IMR-90 (cell line): ENCODE measurements at regions not wholly inside any gene's neighbourhood (a gene's known extent, or its start where the extent isn't known, plus 50 kb on each side); places are given as distances from the start of the nearest gene placed in this dataset.

Source experiments
- ATAC-seq: fragments of 200-7000 bp; cut with Tn5 transposase; 2 replicates; pipeline ENCODE4 v1.9.1; 2020; ENCODE audit warnings: low read depth, mild to moderate bottlenecking, moderate library complexity
- BruUV-seq: library from RNA; stranded (reverse); fragments of 400-500 nt; replicated peaks from 2 replicates; lab custom pipeline; 2021; lab: Mats Ljungman, UMichigan
- CTCF ChIA-PET: fragments of 300-600 bp; formaldehyde crosslinking; extraction: SDS; loops from one replicate; lab custom pipeline; 2021; ENCODE audit warnings: antibody characterized with exemption; lab: Yijun Ruan, JAX
- POLR2A ChIA-PET: fragments of 300-600 bp; sonication (Branson Sonifier 250); formaldehyde crosslinking; loops from one replicate; lab custom pipeline; 2022; ENCODE audit warnings: antibody characterized with exemption; ENCODE audit not compliant: unreplicated experiment; lab: Charles Lee
- DNase-seq: peaks from one replicate; pipeline ENCODE4 v3.0.0; 2013
- H2AFZ ChIP-seq: replicated peaks from 2 replicates; pipeline ENCODE3; 2013; ENCODE audit warnings: low read length, mild to moderate bottlenecking; ENCODE audit not compliant: poor library complexity
- H2AK5ac ChIP-seq: 2 replicates; pipeline ENCODE4 v1.6.1; 2013; ENCODE audit warnings: low read depth, low read length, inconsistent platforms
- H2AK9ac ChIP-seq: replicated peaks from 2 replicates; pipeline ENCODE3; 2013; ENCODE audit warnings: mild to moderate bottlenecking, low read depth, low read length, moderate library complexity; ENCODE audit not compliant: poor library complexity
- H2BK120ac ChIP-seq: 2 replicates; pipeline ENCODE4 v1.6.1; 2013; ENCODE audit warnings: low read depth, low read length, inconsistent platforms
- H2BK15ac ChIP-seq: 3 replicates; pipeline ENCODE4 v1.6.1; 2013; ENCODE audit warnings: low read depth, low read length, inconsistent platforms
- H2BK20ac ChIP-seq: 2 replicates; pipeline ENCODE4 v1.6.1; 2013; ENCODE audit warnings: low read depth, mild to moderate bottlenecking, inconsistent platforms, low read length, moderate library complexity
- H2BK5ac ChIP-seq: 2 replicates; pipeline ENCODE4 v1.6.1; 2013; ENCODE audit warnings: mild to moderate bottlenecking, low read depth, low read length, inconsistent platforms; ENCODE audit not compliant: poor library complexity, severe bottlenecking
- H3K14ac ChIP-seq: replicated peaks from 2 replicates; pipeline ENCODE4 v1.6.1; 2013; ENCODE audit warnings: low read depth, low read length, inconsistent platforms
- H3K18ac ChIP-seq: 2 replicates; pipeline ENCODE4 v1.6.1; 2013; ENCODE audit warnings: low read depth, low read length, control low read depth
- H3K23ac ChIP-seq: 2 replicates; pipeline ENCODE4 v1.6.1; 2013; ENCODE audit warnings: low read depth, low read length, inconsistent platforms
- H3K27ac ChIP-seq: 2 replicates; pipeline ENCODE4 v1.5.1; 2013; ENCODE audit warnings: mild to moderate bottlenecking, control low read depth, low read length; ENCODE audit not compliant: insufficient read depth
- H3K27me3 ChIP-seq: 2 replicates; pipeline ENCODE4 v1.6.1; 2013; ENCODE audit warnings: low read length; ENCODE audit not compliant: control insufficient read depth, insufficient read depth
- H3K36me3 ChIP-seq: 2 replicates; pipeline ENCODE4 v1.6.1; 2013; ENCODE audit warnings: low read length, mixed read lengths; ENCODE audit not compliant: control insufficient read depth, insufficient read depth
- H3K4ac ChIP-seq: 2 replicates; pipeline ENCODE4 v1.6.1; 2013; ENCODE audit warnings: low read depth, low read length, inconsistent platforms
- H3K4me1 ChIP-seq: 2 replicates; pipeline ENCODE4 v1.6.1; 2013; ENCODE audit warnings: low read length, mixed read lengths; ENCODE audit not compliant: control insufficient read depth, insufficient read depth
- H3K4me2 ChIP-seq: 2 replicates; pipeline ENCODE4 v1.6.1; 2013; ENCODE audit warnings: low read depth, mild to moderate bottlenecking, control low read depth, low read length, moderate library complexity
- H3K4me3 ChIP-seq: 2 replicates; pipeline ENCODE4 v1.5.1; 2013; ENCODE audit warnings: low read depth, mild to moderate bottlenecking, control low read depth, low read length, moderate library complexity; ENCODE audit not compliant: insufficient read depth
- H3K56ac ChIP-seq: 2 replicates; pipeline ENCODE4 v1.6.1; 2013; ENCODE audit warnings: low read length, inconsistent platforms; ENCODE audit not compliant: insufficient read depth; ENCODE audit errors: extremely low read depth
- H3K79me1 ChIP-seq, 2 experiments: 2 replicates each; pipeline ENCODE4 v1.6.1; 2013; ENCODE audit warnings: low read length in 2 of 2, inconsistent platforms in 1 of 2, low read depth in 1 of 2
- H3K9ac ChIP-seq: 2 replicates; pipeline ENCODE4 v1.6.1; 2013; ENCODE audit warnings: low read depth, low read length, control low read depth
- H3K9me1 ChIP-seq: 2 replicates; pipeline ENCODE4 v1.6.1; 2013; ENCODE audit warnings: low read length, inconsistent platforms; ENCODE audit not compliant: insufficient read depth
- H3K9me3 ChIP-seq: 2 replicates; pipeline ENCODE4 v1.6.1; 2013; ENCODE audit warnings: low read length; ENCODE audit not compliant: control insufficient read depth, insufficient read depth
- H4K20me1 ChIP-seq: 2 replicates; pipeline ENCODE4 v1.6.1; 2013; ENCODE audit warnings: low read length, inconsistent platforms; ENCODE audit not compliant: insufficient read depth
- H4K5ac ChIP-seq: 2 replicates; pipeline ENCODE4 v1.6.1; 2013; ENCODE audit warnings: mild to moderate bottlenecking, low read depth, low read length, control low read depth
- H4K8ac ChIP-seq, 2 experiments: 2 replicates each; pipeline ENCODE4 v1.6.1; 2013; ENCODE audit warnings: low read depth in 2 of 2, low read length in 2 of 2, control low read depth in 1 of 2, inconsistent platforms in 1 of 2
- H4K91ac ChIP-seq: 2 replicates; pipeline ENCODE4 v1.6.1; 2013; ENCODE audit warnings: low read depth, low read length, inconsistent platforms; ENCODE audit not compliant: insufficient read depth
- BHLHE40 ChIP-seq: fragments of 150-350 bp; IDR thresholded peaks from 2 replicates; pipeline ENCODE4 v1.6.1; 2016; ENCODE audit warnings: mild to moderate bottlenecking, low read depth, low read length
- CEBPB ChIP-seq: IDR thresholded peaks from 2 replicates; pipeline ENCODE4 v1.6.1; 2012; ENCODE audit warnings: low read depth, low read length, improper control_type of control experiment
- CTCF ChIP-seq: conservative IDR thresholded peaks from 2 replicates; pipeline ENCODE4 v1.5.1; 2012; ENCODE audit warnings: mild to moderate bottlenecking, low read depth, low read length, improper control_type of control experiment
- ELK1 ChIP-seq: fragments of 150-350 bp; IDR thresholded peaks from 2 replicates; pipeline ENCODE4 v1.6.1; 2016; ENCODE audit warnings: low read depth, mild to moderate bottlenecking, low read length, moderate library complexity, borderline replicate concordance
- FOS ChIP-seq: fragments of 150-350 bp; IDR thresholded peaks from 2 replicates; pipeline ENCODE4 v1.6.1; 2016; ENCODE audit warnings: low read depth, low read length
- MAFK ChIP-seq: IDR thresholded peaks from 2 replicates; pipeline ENCODE4 v1.6.1; 2012; ENCODE audit warnings: low read depth, low read length, improper control_type of control experiment
- NFE2L2 ChIP-seq: fragments of 150-350 bp; IDR thresholded peaks from 2 replicates; pipeline ENCODE4 v1.6.1; 2016; ENCODE audit warnings: low read depth, mild to moderate bottlenecking, low read length
- RAD21 ChIP-seq: IDR thresholded peaks from 2 replicates; pipeline ENCODE4 v1.6.1; 2012; ENCODE audit warnings: low read length, improper control_type of control experiment
- RFX5 ChIP-seq: IDR thresholded peaks from 2 replicates; pipeline ENCODE4 v1.8.0; 2012; ENCODE audit warnings: low read depth, mild to moderate bottlenecking, low read length, moderate library complexity
- dilution Hi-C: fragments of 300-500 bp; cut with HindIII; formaldehyde crosslinking; loops from one replicate; pipeline ENCODE4 v1.14.3; 2018; ENCODE audit warnings: low sequenced_read_pairs; ENCODE audit not compliant: unreplicated experiment
- in situ Hi-C: fragments of 300-500 bp; cut with MboI; formaldehyde crosslinking; loops from 3 replicates; pipeline ENCODE4 v1.14.3; 2019; ENCODE audit warnings: low sequenced_read_pairs, inconsistent platforms, mixed read lengths
- intact Hi-C: fragments of 100-400 bp; cut with micrococcal nuclease; formaldehyde crosslinking; loops from 2 replicates; pipeline ENCODE4 v1.10.0; 2022

GRCh38 chr3:17850448-17850847 lies 108.0 kb upstream of the TBC1D5 start:
- no peak for DNase-seq

More at GRCh38 chr3:17850448-17850847, 108.0 kb upstream of the TBC1D5 start:
- H2BK5ac ChIP-seq: no peak overlapping the region
- intact Hi-C loops: loop anchor here (10.0 kb wide), 1 partner anchor 534 kb away; no protein-coding TSS in a partner anchor
- H3K27ac ChIP-seq: no peak overlapping the region
- POLR2A ChIA-PET: no interaction called here
- H2BK120ac ChIP-seq: no peak overlapping the region
- no peak overlapping the region for H2AK5ac ChIP-seq
- no peak overlapping the region for H3K56ac ChIP-seq
- H2AFZ ChIP-seq: no peak overlapping the region
- no peak overlapping the region for H3K4me2 ChIP-seq
- no peak for TF ChIP-seq MAFK
- TF ChIP-seq NFE2L2: no peak
- TF ChIP-seq CTCF: no peak
- TF ChIP-seq CEBPB: no peak
- no peak for TF ChIP-seq BHLHE40
- TF ChIP-seq ELK1: no peak
- no peak for TF ChIP-seq RAD21
- TF ChIP-seq FOS: no peak
- no peak for TF ChIP-seq RFX5
- H2BK20ac ChIP-seq: no peak overlapping the region
- H4K20me1 ChIP-seq: no peaks in the 10 kb centered on the region
- H2BK15ac ChIP-seq: no peak overlapping the region
- no peaks in the 10 kb centered on the region for H3K79me1 ChIP-seq
- H4K5ac ChIP-seq: no peak overlapping the region
- H3K4ac ChIP-seq: no peak overlapping the region
- H4K8ac ChIP-seq: no peak overlapping the region
- no peaks in the 10 kb centered on the region for H3K4me1 ChIP-seq
- no peak overlapping the region for H3K4me3 ChIP-seq
- CTCF ChIA-PET: no interaction called here
- no peak overlapping the region for H2AK9ac ChIP-seq
- H3K14ac ChIP-seq: no peak overlapping the region
- dilution Hi-C loops: no loop called here
- no peak for ATAC-seq
- no peaks in the 10 kb centered on the region for H3K27me3 ChIP-seq
- no peak overlapping the region for H3K9ac ChIP-seq
- no peaks in the 10 kb centered on the region for H3K36me3 ChIP-seq
- H3K9me1 ChIP-seq: no peaks in the 10 kb centered on the region
- H3K18ac ChIP-seq: no peak overlapping the region
- no peak overlapping the region for H3K23ac ChIP-seq
- no peaks in the 10 kb centered on the region for H3K9me3 ChIP-seq
- in situ Hi-C loops: no loop called here
- no peak overlapping the region for H4K91ac ChIP-seq
- no TSS peak for BruUV-seq
